ENCODE measurements at regions not wholly inside any gene's neighbourhood (a gene's known extent, or its start where the extent isn't known, plus 50 kb on each side); places are given as distances from the start of the nearest gene placed in this dataset.

DNA sequence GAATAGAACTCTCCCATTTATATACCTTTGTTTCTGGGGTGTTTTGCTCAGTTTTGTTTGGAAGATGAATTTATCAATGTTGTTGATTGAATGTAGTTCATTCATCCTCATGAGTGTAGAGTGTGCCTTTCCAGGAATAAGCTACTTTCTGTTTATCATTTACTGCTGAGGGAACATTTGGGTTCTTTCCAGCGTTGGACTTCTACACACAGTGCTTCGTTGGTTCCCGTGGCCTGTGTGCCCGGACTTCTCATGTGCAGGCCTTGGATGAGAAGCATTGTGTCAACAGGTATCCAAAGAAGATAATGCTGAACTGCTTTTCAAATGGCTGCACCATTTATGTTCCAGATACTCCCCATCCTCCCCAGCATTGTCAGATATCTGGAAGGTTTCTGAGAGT lies 107.6 kb upstream of the TNS3 start:
- TF ChIP-seq, protein P1, sequence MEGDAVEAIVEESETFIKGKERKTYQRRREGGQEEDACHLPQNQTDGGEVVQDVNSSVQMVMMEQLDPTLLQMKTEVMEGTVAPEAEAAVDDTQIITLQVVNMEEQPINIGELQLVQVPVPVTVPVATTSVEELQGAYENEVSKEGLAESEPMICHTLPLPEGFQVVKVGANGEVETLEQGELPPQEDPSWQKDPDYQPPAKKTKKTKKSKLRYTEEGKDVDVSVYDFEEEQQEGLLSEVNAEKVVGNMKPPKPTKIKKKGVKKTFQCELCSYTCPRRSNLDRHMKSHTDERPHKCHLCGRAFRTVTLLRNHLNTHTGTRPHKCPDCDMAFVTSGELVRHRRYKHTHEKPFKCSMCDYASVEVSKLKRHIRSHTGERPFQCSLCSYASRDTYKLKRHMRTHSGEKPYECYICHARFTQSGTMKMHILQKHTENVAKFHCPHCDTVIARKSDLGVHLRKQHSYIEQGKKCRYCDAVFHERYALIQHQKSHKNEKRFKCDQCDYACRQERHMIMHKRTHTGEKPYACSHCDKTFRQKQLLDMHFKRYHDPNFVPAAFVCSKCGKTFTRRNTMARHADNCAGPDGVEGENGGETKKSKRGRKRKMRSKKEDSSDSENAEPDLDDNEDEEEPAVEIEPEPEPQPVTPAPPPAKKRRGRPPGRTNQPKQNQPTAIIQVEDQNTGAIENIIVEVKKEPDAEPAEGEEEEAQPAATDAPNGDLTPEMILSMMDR (IDR thresholded peaks at IDR 0.05): no peak
- no peak for TF ChIP-seq POLR2A (IDR thresholded peaks at IDR 0.05)
